Effector memory CD8-positive, alpha-beta T cell (primary cell): ENCODE measurements at regions not wholly inside any gene's neighbourhood (a gene's known extent, or its start where the extent isn't known, plus 50 kb on each side); places are given as distances from the start of the nearest gene placed in this dataset.
A peak's percentile ranks its signal among the peaks of the same experiment; 100 is the strongest.

Experiments used
- ATAC-seq: fragments of 150-1000 bp; cut with Tn5 transposase; replicated peaks from 2 replicates; pipeline ENCODE4 v1.10.0; 2021; ENCODE audit warnings: mild to moderate bottlenecking, moderate library complexity
- DNase-seq, 3 experiments: peaks; one replicate each; pipeline ENCODE4 v3.0.0; 2021
- H3K27ac Mint-ChIP-seq, 2 donors: one replicate each; pipeline ENCODE4 v1.8.0; 2022; ENCODE audit warnings: mild to moderate bottlenecking in 2 of 2, mixed read lengths in 2 of 2, moderate library complexity in 2 of 2
- H3K27me3 Mint-ChIP-seq, 2 donors: one replicate each; pipeline ENCODE4 v1.8.0; 2022; ENCODE audit warnings: mixed read lengths in 2 of 2
- H3K36me3 Mint-ChIP-seq: one replicate; pipeline ENCODE4 v1.8.0; 2022; ENCODE audit warnings: mild to moderate bottlenecking, moderate library complexity, mixed read lengths; ENCODE audit not compliant: insufficient read depth
- H3K4me1 Mint-ChIP-seq, 2 donors: one replicate each; pipeline ENCODE4 v1.8.0; 2022; ENCODE audit warnings: low read depth in 2 of 2, mixed read lengths in 2 of 2
- H3K4me3 Mint-ChIP-seq, 2 donors: one replicate each; pipeline ENCODE4 v1.8.0; 2022; ENCODE audit warnings: mild to moderate bottlenecking in 2 of 2, mixed read lengths in 2 of 2, moderate library complexity in 2 of 2
- H3K9me3 Mint-ChIP-seq, 2 donors: one replicate each; pipeline ENCODE4 v1.8.0; 2022; ENCODE audit warnings: mixed read lengths in 2 of 2

- no peak for DNase-seq
- Mint-ChIP-seq H3K9me3 (no peaks in the 10 kb centered on the region), H3K4me1 (no peaks in the 10 kb centered on the region), H3K36me3 (no peaks in the 10 kb centered on the region), H3K27me3 (peaks cover 5 to 14% of the 10 kb centered on the region in 2 donors), H3K27ac (no peak overlapping the region), H3K4me3 (no peak overlapping the region)
- no peak for ATAC-seq
Observed at GRCh38 chr16:50906454-50906853, 164.6 kb downstream of the CYLD start.

- Mint-ChIP-seq H3K36me3 (no peaks in the 10 kb centered on the region), H3K4me1 (no peaks in the 10 kb centered on the region), H3K4me3 (no peak overlapping the region), H3K27me3 (peaks cover 7 to 12% of the 10 kb centered on the region in 2 donors), H3K27ac (no peak overlapping the region), H3K9me3 (peaks cover 0 to 3% of the 10 kb centered on the region in 2 donors)
- no peak for ATAC-seq
- no peak for DNase-seq
Observed at GRCh38 chr16:50902457-50902856, 160.6 kb downstream of the CYLD start.

DNA sequence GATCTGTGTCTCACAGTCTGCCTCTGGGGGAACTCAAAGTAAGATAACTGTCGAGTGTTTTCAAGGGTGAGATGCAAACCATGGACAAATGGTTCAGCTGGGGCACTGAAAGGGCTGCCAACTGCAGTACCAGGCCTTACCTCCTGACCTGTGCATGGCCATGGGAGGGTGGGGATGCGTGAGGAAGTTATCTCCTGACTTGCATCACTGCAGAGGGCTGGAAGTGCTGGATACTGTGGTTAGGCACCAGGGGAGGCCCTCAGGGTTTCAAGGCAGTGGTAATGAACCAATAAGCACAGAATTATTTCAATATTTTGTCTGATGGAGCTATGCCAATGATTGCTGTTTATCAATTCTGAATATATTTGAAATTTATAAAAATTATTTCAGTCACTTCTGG is 159.2 kb downstream of the CYLD start:
- Mint-ChIP-seq H3K36me3 (no peaks in the 10 kb centered on the region), H3K27ac (peak overlapping the region in 1 of 2 donors; percentile 61), H3K9me3 (peaks cover 6 to 10% of the 10 kb centered on the region in 2 donors), H3K4me3 (no peak overlapping the region), H3K4me1 (no peaks in the 10 kb centered on the region), H3K27me3 (peaks cover 7 to 12% of the 10 kb centered on the region in 2 donors)
- no peak for DNase-seq
- no peak for ATAC-seq

DNA sequence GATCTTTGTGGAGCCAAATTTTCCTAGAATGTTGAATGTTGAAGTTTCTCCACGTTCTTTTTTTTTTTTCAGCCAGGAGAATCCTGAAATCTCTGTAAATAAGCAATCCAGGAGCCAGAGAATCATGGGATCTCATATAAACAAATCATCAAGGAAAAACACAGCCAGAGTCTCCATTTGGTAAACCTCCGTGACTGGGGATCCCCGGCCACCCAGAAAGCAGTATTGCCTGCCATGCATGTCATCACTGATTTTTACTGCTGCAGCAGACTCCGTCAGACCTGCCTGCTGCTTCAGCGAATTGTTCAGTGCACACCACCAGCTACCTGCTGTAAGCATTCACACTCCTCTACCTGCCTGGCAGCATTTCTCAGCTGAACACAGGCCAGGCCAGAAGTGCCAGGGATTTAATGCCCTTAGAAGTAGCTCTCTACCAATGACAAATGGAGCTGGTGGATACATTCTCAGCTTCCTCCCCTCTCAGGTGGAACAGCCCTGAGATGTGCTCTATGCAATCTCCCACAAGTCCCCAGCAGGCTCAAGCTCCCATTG is 158.6 kb downstream of the CYLD start:
- Mint-ChIP-seq H3K36me3 (no peaks in the 10 kb centered on the region), H3K9me3 (peaks cover 6 to 10% of the 10 kb centered on the region in 2 donors), H3K4me3 (no peak overlapping the region), H3K27ac (no peak overlapping the region), H3K4me1 (no peaks in the 10 kb centered on the region), H3K27me3 (peaks cover 7 to 18% of the 10 kb centered on the region in 2 donors)
- no peak for DNase-seq
- ATAC-seq, result no peak

- H3K36me3 Mint-ChIP-seq, result no peaks in the 10 kb centered on the region
- peaks cover 7 to 22% of the 10 kb centered on the region in 2 donors for H3K27me3 Mint-ChIP-seq
- H3K9me3 Mint-ChIP-seq, result peaks cover 6 to 10% of the 10 kb centered on the region in 2 donors
- H3K4me3 Mint-ChIP-seq, result no peak overlapping the region
- DNase-seq, result no peak
- no peak for ATAC-seq
- H3K4me1 Mint-ChIP-seq, result no peaks in the 10 kb centered on the region
- no peak overlapping the region for H3K27ac Mint-ChIP-seq
Observed at GRCh38 chr16:50899951-50900350, 158.1 kb downstream of the CYLD start.

- DNase-seq (no peak), ATAC-seq (no peak)
- Mint-ChIP-seq H3K27me3 (peaks cover 51 to 65% of the 10 kb centered on the region in 2 donors), H3K4me1 (no peaks in the 10 kb centered on the region), H3K4me3 (no peak overlapping the region), H3K9me3 (no peaks in the 10 kb centered on the region), H3K27ac (no peak overlapping the region), H3K36me3 (no peaks in the 10 kb centered on the region)
Observed at GRCh38 chr16:50889746-50890145, 147.9 kb downstream of the CYLD start.

- no peaks in the 10 kb centered on the region for H3K4me1 Mint-ChIP-seq
- H3K27ac Mint-ChIP-seq, result no peak overlapping the region
- no peaks in the 10 kb centered on the region for H3K36me3 Mint-ChIP-seq
- DNase-seq, result no peak
- peaks cover 47 to 65% of the 10 kb centered on the region in 2 donors for H3K27me3 Mint-ChIP-seq
- no peak overlapping the region for H3K4me3 Mint-ChIP-seq
- no peaks in the 10 kb centered on the region for H3K9me3 Mint-ChIP-seq
- no peak for ATAC-seq
Observed at GRCh38 chr16:50889276-50889675, 147.4 kb downstream of the CYLD start.

- Mint-ChIP-seq H3K27me3 (peaks cover 41 to 65% of the 10 kb centered on the region in 2 donors), H3K4me3 (no peak overlapping the region), H3K27ac (no peak overlapping the region), H3K36me3 (no peaks in the 10 kb centered on the region), H3K4me1 (peaks cover 2 to 4% of the 10 kb centered on the region in 2 donors), H3K9me3 (no peaks in the 10 kb centered on the region)
- ATAC-seq (no peak), DNase-seq (no peak)
Observed at GRCh38 chr16:50888486-50889261, 146.8 kb downstream of the CYLD start.

GRCh38 chr16:50887500-50888298 is 145.8 kb downstream of the CYLD start:
- H3K4me3 Mint-ChIP-seq, result no peak overlapping the region
- H3K4me1 Mint-ChIP-seq, result peaks cover 2 to 4% of the 10 kb centered on the region in 2 donors
- no peaks in the 10 kb centered on the region for H3K9me3 Mint-ChIP-seq
- no peaks in the 10 kb centered on the region for H3K36me3 Mint-ChIP-seq
- H3K27me3 Mint-ChIP-seq, result peaks cover 37 to 59% of the 10 kb centered on the region in 2 donors
- DNase-seq (no peak), ATAC-seq (no peak)
- no peak overlapping the region for H3K27ac Mint-ChIP-seq

DNA sequence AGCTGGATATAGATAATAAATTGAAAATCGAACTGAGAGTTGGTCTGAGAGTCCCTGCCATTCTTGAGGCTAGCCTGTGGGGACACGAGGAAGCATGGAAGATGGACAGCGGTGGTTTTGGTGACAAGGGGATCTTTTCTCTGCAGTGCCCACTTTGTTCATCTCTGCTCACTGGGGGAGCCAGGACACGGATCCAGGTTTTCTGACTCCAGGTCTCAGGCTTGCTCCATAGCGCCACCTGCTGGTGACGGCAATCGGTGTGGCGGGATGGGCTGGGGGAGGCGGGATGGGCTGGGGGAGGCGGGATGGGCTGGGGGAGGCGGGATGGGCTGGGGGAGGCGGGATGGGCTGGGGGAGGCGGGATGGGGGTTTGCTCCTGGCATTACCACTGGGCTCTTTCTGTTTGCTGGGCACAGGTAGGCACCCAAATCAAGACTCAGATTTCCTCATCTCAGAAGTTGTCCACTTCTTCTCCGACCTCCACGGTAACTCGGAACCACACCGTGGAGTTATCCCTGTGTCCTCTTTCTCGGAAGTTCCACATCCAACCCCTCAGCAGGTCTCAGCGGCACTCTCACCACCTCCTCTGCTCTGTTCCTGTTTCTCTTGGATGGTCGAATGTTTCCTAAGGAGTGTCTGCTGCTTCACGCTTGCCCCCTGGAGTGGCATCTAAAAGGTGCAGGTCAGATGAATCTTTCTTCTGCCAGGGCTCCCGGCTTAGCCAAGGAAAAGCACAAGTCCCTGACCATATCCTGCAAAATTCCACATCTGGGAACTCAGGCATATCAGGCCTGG is 142.4 kb downstream of the CYLD start:
- Mint-ChIP-seq H3K27me3 (peaks cover 39 to 63% of the 10 kb centered on the region in 2 donors), H3K4me1 (peaks cover 2 to 4% of the 10 kb centered on the region in 2 donors), H3K4me3 (no peak overlapping the region), H3K36me3 (no peaks in the 10 kb centered on the region), H3K27ac (no peak overlapping the region), H3K9me3 (no peaks in the 10 kb centered on the region)
- peak in 2 of 3 experiments; percentile 4 to 5 for DNase-seq
- no peak for ATAC-seq

GRCh38 chr16:50881956-50882355 is 140.1 kb downstream of the CYLD start:
- H3K9me3 Mint-ChIP-seq, result no peaks in the 10 kb centered on the region
- no peak for ATAC-seq
- H3K27ac Mint-ChIP-seq, result no peak overlapping the region
- H3K36me3 Mint-ChIP-seq, result no peaks in the 10 kb centered on the region
- DNase-seq, result no peak
- H3K27me3 Mint-ChIP-seq, result peaks cover 53 to 85% of the 10 kb centered on the region in 2 donors
- H3K4me1 Mint-ChIP-seq, result peaks cover 2 to 4% of the 10 kb centered on the region in 2 donors
- H3K4me3 Mint-ChIP-seq, result no peak overlapping the region

DNA sequence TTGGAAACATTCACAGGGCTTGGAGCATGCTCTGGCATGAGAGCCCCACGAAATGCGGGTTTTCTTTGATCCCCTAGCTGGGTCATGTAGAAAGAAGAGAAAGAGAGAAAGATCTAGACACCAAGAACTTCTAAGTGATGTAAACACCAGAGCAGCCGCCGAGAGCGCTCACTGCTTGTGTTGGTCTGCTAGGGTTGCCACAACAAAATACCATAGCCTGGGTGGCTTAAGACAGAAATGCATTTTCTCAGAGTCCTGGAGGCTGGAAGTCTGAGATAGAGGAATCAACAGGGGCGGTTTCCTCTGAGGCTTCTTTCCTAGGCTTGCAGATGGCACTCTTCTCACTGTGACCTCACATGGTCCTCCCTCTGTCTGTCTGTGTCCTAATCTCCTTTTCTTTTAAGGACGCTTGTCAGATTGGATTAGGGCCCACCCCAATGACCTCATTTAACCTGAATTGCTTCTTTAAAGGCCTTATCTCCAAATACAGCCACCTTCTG is 139.5 kb downstream of the CYLD start:
- Mint-ChIP-seq H3K36me3 (no peaks in the 10 kb centered on the region), H3K4me3 (no peak overlapping the region), H3K9me3 (no peaks in the 10 kb centered on the region), H3K4me1 (peaks cover 2 to 4% of the 10 kb centered on the region in 2 donors), H3K27me3 (peaks cover 53 to 85% of the 10 kb centered on the region in 2 donors), H3K27ac (no peak overlapping the region)
- no peak for DNase-seq
- ATAC-seq, result no peak

GRCh38 chr16:50880926-50881325 is 139.0 kb downstream of the CYLD start:
- Mint-ChIP-seq H3K36me3 (no peaks in the 10 kb centered on the region), H3K27ac (no peak overlapping the region)
- no peak for ATAC-seq

More at GRCh38 chr16:50880926-50881325, 139.0 kb downstream of the CYLD start:
- no peak for DNase-seq
- H3K27me3 Mint-ChIP-seq, result peaks cover 55 to 85% of the 10 kb centered on the region in 2 donors
- peaks cover 2 to 4% of the 10 kb centered on the region in 2 donors for H3K4me1 Mint-ChIP-seq
- no peak overlapping the region for H3K4me3 Mint-ChIP-seq
- no peaks in the 10 kb centered on the region for H3K9me3 Mint-ChIP-seq
